ENCODE measurements at regions not wholly inside any gene's neighbourhood (a gene's known extent, or its start where the extent isn't known, plus 50 kb on each side); places are given as distances from the start of the nearest gene placed in this dataset.
A peak's percentile ranks its signal among the peaks of the same experiment; 100 is the strongest.

DNA sequence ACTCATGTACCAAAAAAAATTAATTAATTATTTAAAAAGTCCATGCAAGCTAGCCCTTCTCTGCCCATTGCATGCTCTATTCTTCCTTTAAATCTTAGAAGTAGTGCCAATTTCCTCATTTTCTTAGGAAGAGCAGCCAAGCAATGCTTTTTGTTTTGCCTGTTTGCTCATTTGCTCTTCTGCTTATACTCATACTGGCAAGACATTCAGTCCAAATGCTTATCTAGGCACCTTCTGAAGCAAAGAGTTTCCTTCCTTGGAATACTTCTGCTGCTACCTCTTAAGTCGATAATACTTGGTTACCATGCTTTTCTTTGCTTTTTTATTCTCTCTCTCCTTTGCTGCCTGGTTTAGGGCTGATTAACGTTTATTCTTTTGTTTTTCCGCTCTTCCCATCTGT lies 1318.3 kb downstream of the AACS start:
- DNase-seq (ENCODE audit: low spot score): no peak

DNA sequence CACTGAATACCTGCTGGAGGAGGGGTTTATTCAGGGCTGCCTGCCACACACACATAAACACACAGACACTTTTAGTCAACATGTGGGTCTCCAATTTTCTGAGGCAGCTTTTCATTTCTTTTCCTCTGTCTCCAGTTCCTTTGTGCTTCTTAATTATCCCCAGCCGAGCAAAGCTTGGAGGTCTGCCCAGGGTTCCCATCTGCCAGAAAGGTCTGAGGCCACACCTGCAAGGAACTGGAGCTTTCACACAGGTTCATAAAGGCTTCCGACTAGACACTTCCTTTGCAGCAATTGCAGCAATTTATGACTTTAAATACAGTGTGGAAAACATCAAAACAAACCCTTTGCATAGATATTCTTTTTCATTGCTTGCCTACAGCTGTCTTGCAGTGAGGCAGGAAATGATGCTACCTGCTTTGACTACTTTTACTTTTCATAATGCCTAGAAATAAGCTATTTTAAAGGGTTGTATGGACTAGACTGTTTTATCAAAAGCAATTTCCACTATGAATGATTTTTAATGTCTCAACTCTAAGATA lies 1318.9 kb downstream of the AACS start:
- DNase-seq (ENCODE audit: low spot score): no peak

DNA sequence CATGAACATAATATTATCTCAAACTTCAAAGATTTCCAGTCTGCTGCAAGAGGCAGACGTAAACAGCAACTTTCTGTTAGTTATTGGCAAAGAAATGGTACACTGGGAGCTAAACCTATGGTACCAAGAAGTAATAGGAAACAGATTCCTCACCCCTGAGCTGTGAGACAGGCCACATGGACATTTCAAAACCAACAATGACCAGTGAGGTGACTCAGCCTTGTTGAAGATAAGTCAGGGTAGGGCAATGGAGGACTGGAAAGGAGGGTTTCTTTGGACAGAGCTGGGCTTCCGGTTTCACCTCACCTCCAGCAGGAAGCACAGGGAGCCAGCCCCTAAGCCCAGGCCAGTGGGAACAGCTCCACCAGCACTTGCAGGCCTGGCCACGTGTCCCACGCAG lies 1320.5 kb downstream of the AACS start:
- DNase-seq (ENCODE audit: low spot score): peak; percentile 64

DNA sequence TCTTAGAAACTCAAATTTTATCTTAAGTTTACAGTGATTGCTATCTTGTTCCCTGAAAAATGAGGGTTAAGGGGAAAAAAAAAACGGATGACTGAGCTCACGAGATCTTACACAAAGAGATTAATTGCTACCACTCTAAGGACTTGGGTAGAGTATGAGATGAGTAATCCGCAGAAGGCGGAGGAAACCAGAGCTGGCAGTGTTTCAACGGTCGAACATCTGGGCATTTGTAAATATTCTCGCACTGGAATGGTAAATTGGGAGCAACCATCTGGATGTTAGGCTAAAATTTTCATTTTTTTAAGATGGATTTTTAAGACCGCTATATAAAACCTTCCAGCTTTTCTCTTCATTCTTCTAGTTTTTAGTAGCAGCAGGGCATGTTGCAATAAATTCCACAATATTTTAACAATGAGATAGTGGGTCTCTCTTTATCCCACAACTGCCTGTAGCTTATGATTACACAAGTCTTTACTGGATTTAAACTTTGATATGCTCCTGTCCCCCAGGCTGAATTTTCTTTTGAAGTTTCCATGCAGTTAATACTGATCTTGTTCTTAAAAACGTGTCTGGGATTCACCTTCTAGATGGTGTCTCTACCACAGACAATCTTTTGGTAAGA lies 1324.1 kb downstream of the AACS start:
- DNase-seq (ENCODE audit: low spot score): peak; percentile 76

DNA sequence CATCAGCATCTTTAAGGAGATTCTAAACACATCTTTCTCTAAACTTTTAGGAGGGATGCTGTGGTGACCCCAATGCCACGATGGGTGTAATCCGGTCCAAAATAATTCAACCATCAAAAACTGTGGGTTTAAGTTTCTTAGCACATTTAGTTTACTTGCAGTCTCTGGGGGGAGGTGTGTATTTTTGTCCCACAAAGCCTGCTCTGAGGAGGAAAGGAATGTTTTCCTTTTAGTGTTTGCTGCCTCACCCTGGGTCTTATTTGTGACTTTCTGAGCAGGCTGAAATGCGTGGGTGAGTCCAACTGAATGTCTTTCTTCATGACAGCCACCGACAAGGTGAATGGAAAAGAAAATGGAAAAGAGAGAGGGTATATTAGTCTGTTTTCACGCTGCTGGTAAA lies 1324.7 kb downstream of the AACS start:
- no peak for DNase-seq (ENCODE audit: low spot score)

DNA sequence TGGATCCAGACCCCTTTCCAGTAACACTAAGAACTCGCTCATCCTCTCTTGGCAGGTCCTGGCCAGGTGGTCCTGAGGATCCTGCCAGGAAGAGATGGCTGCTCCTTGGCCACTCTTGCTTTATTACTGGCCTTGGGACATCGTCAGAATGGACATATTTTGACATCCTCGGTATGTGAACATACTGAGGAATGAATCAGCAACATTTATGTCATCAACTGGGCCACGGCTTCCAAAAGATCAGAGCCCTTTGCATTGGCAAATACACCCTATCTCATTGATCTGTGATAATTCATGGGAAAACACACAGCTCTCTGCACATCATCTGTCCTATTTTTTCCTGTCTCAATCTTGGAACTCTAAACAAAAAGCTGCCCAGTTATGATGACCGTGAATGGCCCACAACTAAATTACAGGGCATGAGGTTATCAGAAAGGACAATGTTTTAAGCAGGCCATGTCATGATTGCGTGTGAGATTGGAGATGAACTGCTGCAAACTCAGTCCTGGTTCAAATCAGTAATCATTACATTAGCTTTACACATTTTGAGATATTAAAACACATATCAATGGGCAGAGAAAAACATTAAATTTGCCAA lies 1325.8 kb downstream of the AACS start:
- no peak for DNase-seq (ENCODE audit: low spot score)

DNA sequence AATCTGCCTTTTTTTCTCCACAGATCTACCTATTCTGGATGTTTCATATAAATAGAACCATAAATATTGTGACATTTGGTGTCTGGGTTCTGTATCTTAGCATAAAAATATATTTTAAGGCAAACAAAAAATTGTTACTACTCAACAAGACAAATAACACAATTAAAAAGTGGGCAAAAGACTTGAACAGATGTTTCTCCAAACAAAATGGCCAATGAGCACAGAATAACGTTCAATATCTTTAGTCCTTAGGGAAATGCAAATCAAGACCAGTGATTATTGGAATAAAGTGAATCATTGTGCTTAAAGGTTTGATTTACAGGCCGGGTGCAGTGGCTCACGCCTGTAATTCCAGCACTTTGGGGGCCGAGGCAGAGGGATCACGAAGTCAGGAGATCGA lies 1331.3 kb downstream of the AACS start:
- no peak for DNase-seq (ENCODE audit: low spot score)

DNA sequence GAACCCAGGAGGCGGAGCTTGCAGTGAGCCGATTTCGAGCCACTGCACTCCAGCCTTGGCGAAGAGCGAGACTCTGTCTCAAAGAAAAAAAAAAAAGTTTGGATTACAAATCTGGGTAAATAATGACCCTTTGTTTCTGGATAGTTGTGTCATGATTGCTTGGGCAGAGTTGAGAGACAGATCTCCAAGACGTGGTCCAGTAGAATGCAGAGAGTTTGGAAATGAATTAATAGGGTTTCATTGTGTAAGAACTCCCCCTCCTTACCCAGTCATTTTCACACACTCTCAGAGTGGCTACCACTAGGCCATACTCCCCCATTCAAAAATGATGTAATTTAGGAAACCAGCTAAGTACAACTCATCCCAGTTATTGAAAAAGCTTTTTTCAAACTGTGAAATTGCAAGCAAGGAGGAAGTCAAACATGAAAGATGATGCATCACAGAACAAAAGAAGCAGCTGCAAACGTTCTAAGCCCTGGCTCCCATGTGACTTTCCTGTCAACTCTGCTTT lies 1331.9 kb downstream of the AACS start:
- peak; percentile 9 for DNase-seq (ENCODE audit: low spot score)

DNA sequence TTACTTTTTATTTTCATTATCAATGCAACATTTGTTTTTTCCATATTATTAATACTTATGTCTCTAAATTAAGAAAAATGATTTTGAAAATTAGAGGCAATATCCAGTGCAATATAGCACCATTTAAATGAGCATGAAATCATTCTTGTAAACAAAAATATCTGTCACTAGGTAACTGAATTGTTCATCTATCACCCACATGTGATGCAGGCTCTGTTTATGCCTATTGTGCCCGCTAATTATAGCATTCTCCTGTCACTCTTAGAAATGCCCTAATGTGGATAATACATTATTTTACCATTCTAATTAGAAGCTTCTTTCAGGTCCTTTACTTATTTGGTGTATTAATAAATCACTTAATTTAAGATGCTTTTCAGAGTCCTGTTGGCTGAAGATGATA lies 1332.4 kb downstream of the AACS start:
- DNase-seq (ENCODE audit: low spot score): no peak

DNA sequence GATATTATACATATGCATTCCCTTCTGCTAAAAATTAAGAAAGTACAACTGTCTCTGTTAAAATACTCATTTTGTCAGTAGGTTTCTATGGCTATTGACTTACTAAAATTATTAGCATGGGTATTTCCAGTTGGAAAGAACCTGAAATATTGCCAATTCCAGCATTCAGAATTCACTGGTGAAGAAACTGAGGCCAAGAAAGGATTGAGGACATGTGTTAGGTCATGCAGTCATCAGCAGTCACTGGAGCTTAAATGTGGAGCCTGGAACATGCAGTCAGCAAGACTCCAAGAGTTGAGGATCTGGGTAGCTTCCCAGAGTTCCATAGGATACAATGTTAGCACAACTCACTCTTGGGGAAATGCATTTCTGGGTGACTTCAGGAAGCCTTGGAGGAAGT lies 1335.6 kb downstream of the AACS start:
- DNase-seq (ENCODE audit: low spot score): no peak

DNA sequence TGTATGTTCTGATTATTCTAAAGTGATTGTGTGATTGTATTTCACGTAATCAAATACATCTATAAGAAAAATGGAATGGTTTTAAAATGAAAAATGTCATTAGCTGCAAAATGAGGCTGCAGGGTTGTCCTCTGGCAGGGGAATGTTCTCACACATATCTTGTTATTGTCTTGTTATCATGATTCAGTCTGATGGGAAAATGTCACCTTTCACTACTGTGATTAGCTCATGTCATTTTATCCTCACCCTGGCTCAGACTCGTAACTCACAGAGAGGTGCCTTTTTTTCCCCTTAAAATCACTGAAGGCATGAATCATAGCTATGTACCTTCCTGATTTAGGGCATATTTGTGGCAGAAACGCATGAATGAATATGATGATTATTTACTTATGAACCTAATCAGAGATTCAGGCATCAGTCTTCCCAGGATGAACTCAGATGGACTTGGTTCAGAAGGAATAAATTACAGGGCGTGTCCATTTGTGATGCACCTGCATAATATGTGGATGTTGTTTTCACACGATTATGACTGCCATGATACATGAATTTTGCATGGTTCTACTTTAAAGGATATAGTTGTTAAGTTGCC lies 1339.2 kb downstream of the AACS start:
- DNase-seq (ENCODE audit: low spot score): no peak

DNA sequence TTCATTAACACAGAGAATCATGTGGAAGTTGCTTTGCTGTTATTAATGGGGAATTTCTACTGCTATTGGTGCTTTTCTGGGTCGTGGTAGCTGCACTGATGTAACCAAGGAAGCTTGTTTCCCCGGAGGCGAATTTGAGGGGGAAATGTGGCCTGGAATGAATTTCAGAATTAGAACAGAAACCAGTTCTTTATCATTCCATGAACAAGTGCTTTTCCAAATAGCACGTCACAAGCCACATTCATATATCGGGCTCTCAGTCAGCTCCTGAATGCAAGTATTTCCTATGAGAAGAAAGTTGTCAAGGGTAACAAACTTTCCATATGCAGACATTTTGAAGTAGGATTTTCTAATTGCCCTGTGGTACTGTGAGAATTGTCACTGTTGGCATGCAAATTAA lies 1353.2 kb downstream of the AACS start:
- no peak for DNase-seq (ENCODE audit: low spot score)

DNA sequence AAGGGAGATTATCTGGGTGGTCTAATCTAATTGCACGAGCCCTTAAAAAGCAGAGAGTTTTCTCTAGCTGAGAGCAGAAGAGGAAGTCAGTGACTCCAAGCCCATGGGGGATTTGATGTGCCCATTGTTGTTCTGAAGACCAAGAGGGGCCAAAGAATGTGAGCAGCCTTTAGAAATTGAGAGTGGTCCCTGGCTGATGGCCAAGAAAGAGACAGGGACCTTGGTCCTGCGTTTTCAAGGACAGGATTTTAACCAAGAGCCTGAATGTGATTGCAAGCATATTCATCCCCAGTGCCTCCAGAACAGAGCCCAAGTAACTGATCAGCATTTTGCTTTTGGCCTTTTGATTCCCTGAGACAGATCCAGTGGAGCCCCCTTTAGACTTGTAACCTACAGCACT lies 1353.9 kb downstream of the AACS start:
- no peak for DNase-seq (ENCODE audit: low spot score)

DNA sequence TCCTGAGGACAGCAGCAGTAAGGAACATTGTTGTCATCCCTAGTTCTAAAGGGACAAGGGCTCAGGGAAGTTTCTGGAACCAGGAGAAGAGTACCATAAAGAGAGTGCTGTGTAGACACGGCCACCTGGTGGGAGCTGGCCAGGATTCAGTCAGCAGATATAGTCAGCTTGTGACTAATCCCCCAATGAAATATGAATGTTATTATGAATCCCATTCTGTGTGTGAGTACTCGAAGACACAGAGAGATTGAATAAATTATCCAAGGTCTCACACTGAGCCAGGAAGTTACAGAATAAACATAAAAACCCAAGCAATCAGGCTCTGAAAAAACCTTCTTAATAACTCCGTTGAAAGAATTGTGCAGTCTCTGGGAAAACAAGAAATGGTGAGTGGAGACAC lies 1359.5 kb downstream of the AACS start:
- no peak for DNase-seq (ENCODE audit: low spot score)

DNA sequence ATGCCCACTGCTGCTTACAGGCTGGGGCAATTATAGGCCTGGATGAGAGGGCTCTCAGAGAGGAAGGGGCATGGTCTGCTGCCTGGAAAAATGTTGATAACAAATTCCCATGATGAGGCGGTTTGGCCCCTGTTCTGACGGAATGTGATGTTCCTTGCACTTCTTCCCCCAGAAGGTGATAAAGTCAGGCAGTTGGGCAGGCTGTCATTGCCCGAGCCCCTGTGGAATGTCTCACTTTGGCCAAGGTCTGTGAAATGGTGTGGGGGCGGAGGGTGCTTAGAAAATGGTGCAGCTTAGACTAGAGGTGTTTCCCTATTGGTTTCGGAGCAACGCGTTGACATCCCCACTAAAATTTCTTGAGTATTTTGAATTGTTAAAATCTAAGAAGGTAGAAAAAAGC lies 1360.0 kb downstream of the AACS start:
- DNase-seq (ENCODE audit: low spot score): no peak

DNA sequence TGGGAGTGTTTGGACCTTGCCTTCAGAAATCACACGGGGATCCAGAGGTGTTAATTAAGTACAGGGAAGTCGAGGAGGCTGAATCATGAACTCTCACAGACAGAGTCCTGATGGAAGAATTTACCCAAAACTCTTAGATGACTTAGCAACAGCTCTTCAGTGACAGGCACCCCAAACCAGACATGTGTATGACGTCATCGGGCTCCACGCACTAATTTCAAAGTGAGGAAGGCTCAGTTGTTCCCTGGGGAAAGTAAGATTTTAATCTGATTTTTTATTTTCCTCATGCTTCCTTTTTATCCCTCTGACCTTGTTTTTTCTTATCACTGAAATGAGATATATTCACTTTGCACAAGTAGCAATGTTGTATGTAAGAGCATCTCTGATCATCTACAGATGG lies 1363.5 kb downstream of the AACS start:
- DNase-seq (ENCODE audit: low spot score): no peak

DNA sequence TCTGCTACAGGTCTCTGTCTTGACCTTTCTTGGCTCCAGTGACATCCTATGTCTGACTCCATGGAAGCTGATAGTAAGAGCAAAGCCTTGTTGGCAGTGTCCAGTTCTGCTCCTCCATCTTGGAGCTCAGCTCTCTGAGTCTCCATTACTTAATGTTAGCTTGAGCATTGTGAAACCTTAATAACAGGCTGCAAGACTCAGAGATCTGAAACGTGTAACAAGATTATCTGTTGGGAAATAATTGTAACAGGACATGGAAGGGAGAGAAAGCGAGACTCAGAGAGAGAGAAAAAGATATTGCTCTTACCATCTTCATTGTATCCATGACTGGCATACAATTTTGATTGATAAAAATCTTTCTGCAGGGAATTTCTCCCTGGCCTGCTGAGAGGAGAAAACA lies 1365.7 kb downstream of the AACS start:
- DNase-seq (ENCODE audit: low spot score): no peak

DNA sequence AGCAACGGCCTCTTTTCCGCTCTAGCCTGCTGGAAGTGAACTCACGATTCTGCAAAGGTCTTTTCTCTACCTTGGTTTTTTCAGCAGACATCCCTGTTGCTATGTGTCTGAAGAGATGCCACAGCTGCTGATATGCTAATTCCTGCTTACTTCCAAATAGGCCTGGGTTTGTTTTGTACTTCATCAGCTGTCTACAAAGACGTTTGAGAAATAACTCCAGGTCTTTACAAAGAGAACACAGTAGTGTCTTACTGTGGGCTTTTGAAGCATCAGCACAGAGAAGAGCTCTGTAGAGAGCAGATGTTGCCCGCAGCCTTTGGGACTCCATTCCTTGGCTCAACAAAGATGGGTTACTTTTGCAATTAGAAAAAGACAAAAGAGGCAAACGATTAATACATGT lies 1366.5 kb downstream of the AACS start:
- no peak for DNase-seq (ENCODE audit: low spot score)

DNA sequence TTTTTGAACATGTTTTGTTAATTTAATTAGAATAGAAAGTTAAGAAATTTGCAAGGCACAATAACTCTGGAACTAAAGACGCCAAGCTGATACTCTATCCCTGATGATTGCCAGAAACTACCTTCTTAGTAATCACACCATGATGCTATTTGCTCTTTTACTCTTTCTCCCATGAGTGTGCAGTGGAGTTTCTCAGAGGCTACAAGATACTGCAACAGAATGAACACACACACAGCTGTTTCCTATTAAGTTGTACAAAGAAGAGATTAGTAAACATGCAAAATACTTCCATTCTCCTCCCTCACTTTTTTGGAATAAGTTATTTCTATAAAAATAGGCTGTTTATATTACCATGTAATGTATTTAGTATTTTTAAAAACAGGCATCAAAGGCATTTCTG lies 1367.5 kb downstream of the AACS start:
- peak; percentile 9 for DNase-seq (ENCODE audit: low spot score)

DNA sequence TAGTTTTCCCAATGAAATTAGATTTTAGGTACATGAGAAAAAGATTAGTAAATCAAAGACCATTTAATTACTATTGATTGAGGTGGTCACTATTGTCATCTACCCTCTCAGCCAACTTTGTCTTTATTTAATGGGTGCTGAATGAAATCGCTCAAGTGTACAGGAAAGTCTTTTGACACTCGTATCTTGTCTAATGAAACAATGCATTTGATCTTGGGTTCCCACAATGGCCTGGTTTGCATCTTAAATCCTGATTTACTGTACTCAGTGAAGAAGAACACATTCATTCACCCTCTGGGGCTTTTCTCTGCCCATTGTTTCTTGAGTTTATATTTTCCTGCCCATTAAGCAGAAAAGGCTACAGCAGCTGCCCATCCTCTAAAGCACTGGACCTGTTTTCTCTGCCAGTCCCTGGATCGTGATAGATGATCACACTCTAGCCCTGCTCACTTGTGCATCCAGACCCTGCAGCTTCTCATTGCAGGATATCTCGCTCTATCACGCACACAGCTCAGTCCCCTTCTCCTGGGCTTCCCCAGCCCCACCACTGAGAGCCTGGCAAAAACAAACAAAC lies 1369.3 kb downstream of the AACS start:
- DNase-seq (ENCODE audit: low spot score): no peak

DNA sequence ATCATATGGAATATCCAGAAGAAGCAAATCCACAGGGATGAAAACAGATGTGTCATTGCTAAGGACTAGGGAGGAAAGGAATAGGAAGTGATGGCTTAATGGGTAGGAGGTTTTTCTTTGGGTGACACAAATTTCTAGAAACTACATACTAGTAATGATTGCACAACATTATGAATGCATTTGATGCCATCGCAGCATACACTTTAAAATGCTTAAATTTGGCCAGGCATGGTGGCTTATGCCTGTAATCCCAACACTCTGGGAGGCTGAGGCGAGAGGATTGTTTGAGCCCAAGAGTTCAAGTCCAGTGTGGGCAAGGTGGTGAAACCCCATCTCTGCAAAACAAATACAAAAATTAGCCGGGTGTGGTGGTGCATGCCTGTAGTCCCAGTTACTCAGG lies 1370.8 kb downstream of the AACS start:
- DNase-seq (ENCODE audit: low spot score): no peak

DNA sequence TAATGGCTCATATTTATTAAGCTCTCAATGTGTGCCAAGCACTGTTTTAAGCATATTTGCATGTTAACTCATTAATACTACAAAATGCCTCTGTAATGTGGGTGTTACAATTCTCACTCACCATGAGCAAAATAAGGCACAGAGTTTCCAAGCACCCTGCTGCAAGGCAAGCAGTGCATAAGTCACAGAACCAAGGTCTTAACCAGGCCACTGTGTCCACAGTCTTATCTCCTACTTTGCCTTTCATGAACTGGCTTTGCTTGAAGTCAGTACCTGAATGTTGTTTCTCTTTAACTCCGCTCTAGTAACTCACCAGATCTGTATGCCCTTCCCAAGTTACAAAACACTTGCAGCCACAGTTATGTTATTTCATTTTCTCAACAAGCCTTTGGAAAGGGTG lies 1372.7 kb downstream of the AACS start:
- no peak for DNase-seq (ENCODE audit: low spot score)

DNA sequence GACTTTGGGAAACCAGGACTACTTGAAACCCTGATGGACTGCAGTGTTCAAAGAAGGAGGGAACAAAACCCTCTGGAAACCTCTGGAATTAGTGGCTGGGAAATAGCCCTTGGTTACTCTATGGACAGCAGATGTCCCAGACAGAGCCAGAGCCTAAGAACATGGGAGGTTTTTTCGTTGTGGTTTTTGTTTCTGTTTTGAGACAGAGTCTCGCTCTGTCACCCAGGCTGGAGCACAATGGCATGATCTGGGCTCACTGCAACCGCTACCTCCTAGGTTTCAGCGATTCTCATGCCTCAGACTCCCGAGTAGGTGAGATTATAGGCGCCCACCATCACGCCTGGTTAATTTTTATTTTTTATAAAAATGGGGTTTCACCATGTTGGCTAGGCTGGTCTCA lies 1378.7 kb downstream of the AACS start:
- no peak for DNase-seq (ENCODE audit: low spot score)

Measured in AG08395 (cell line).